Keratinocyte (primary cell): ENCODE measurements at regions not wholly inside any gene's neighbourhood (a gene's known extent, or its start where the extent isn't known, plus 50 kb on each side); places are given as distances from the start of the nearest gene placed in this dataset.

Source experiments
- EZH2 ChIP-seq: IDR thresholded peaks from one replicate; pipeline ENCODE4 v1.6.1; 2012; ENCODE audit warnings: inconsistent platforms, mild to moderate bottlenecking, low read length, moderate library complexity
- TF ChIP-seq, protein P1 (sequence below), 3 experiments: IDR thresholded peaks in 1 of 3; conservative IDR thresholded peaks in 1 of 3; optimal IDR thresholded peaks in 1 of 3; 2 replicates in 2 of 3; 3 replicates in 1 of 3; pipeline versions ENCODE3 to v1.5.1; 2011; ENCODE audit warnings: low read length in 3 of 3, mild to moderate bottlenecking in 3 of 3, moderate library complexity in 2 of 3, control low read depth in 1 of 3, inconsistent platforms in 1 of 3; ENCODE audit not compliant: insufficient read depth in 2 of 3; ENCODE audit errors: extremely low read depth in 1 of 3

GRCh38 chr13:90770334-90770733, 577.2 kb upstream of the MIR17HG start:
- TF ChIP-seq, protein P1, sequence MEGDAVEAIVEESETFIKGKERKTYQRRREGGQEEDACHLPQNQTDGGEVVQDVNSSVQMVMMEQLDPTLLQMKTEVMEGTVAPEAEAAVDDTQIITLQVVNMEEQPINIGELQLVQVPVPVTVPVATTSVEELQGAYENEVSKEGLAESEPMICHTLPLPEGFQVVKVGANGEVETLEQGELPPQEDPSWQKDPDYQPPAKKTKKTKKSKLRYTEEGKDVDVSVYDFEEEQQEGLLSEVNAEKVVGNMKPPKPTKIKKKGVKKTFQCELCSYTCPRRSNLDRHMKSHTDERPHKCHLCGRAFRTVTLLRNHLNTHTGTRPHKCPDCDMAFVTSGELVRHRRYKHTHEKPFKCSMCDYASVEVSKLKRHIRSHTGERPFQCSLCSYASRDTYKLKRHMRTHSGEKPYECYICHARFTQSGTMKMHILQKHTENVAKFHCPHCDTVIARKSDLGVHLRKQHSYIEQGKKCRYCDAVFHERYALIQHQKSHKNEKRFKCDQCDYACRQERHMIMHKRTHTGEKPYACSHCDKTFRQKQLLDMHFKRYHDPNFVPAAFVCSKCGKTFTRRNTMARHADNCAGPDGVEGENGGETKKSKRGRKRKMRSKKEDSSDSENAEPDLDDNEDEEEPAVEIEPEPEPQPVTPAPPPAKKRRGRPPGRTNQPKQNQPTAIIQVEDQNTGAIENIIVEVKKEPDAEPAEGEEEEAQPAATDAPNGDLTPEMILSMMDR (optimal IDR thresholded peaks at IDR 0.05 in 1 of 3, IDR thresholded peaks at IDR 0.05 in 1 of 3, conservative IDR thresholded peaks at IDR 0.05 in 1 of 3; ENCODE audit: extremely low read depth in 1 of 3, insufficient read depth in 2 of 3, low read length in 3 of 3), result no peak
- TF ChIP-seq EZH2, result no peak
